GM12878 (cell line): ENCODE measurements at regions not wholly inside any gene's neighbourhood (a gene's known extent, or its start where the extent isn't known, plus 50 kb on each side); places are given as distances from the start of the nearest gene placed in this dataset.

Experiments
- ATAC-seq: fragments of 200-7000 bp; cut with Tn5 transposase; 3 replicates; pipeline ENCODE4 v1.9.1; 2020; ENCODE audit warnings: mild to moderate bottlenecking, moderate library complexity
- BruUV-seq: library from RNA; stranded (reverse); fragments of 400-500 nt; replicated peaks from 2 replicates; lab custom pipeline; 2021; lab: Mats Ljungman, UMichigan
- CTCF ChIA-PET: fragments of 300-600 bp; sonication (Branson Sonifier 250); formaldehyde crosslinking; extraction: SDS; loops from one replicate; lab custom pipeline; 2021; ENCODE audit warnings: inconsistent platforms; lab: Yijun Ruan, JAX
- POLR2A ChIA-PET: fragments of 350-600 bp; formaldehyde crosslinking; extraction: SDS; loops from one replicate; lab custom pipeline; 2021; ENCODE audit warnings: inconsistent platforms; lab: Charles Lee
- RAD21 ChIA-PET: fragments of 300-600 bp; sonication (Branson Sonifier 250); formaldehyde crosslinking; loops from one replicate; lab custom pipeline; 2023; ENCODE audit warnings: antibody characterized with exemption; ENCODE audit not compliant: unreplicated experiment; lab: Charles Lee
- SMC1A ChIA-PET: fragments of 300-600 bp; sonication (Branson Sonifier 250); formaldehyde crosslinking; loops from one replicate; lab custom pipeline; 2023; ENCODE audit not compliant: unreplicated experiment, uncharacterized antibody; lab: Charles Lee
- DNase-seq: peaks from one replicate; pipeline ENCODE4 v3.0.0-alpha.2; 2011; ENCODE audit warnings: low read depth, low spot score
- FAIRE-seq: peaks from 3 replicates; lab custom pipeline; 2011; peaks lifted over from hg19 to GRCh38; lab: Jason Lieb, UNC
- H2AFZ ChIP-seq: 2 replicates; pipeline ENCODE4 v1.6.0; 2011; ENCODE audit warnings: low read depth, low read length, control low read depth; ENCODE audit not compliant: control insufficient read depth
- H3K27ac ChIP-seq: 2 replicates; pipeline ENCODE4 v1.5.1; 2011; ENCODE audit warnings: control low read depth; ENCODE audit not compliant: control insufficient read depth, insufficient read depth
- H3K27me3 ChIP-seq, 2 experiments: replicated peaks in 1 of 2; 2 replicates each; pipeline versions ENCODE4 v1.6.0 to v1.6.1; 2011; ENCODE audit warnings: low read length in 1 of 2; ENCODE audit not compliant: control insufficient read depth in 2 of 2, insufficient read depth in 2 of 2
- H3K36me3 ChIP-seq, 2 experiments: 2 replicates each; pipeline ENCODE4 v1.5.1; 2011; ENCODE audit warnings: low read length in 1 of 2; ENCODE audit not compliant: control insufficient read depth in 2 of 2, insufficient read depth in 2 of 2
- H3K4me1 ChIP-seq: 2 replicates; pipeline ENCODE4 v1.6.1; 2011; ENCODE audit warnings: mild to moderate bottlenecking, low read length, moderate library complexity, mixed read lengths; ENCODE audit not compliant: control insufficient read depth, insufficient read depth
- H3K4me2 ChIP-seq: 2 replicates; pipeline ENCODE4 v1.6.0; 2011; ENCODE audit warnings: control low read depth; ENCODE audit not compliant: control insufficient read depth, insufficient read depth
- H3K4me3 ChIP-seq: fragments of 200-600 bp; sonication (generic); 2 replicates; pipeline ENCODE4 v1.5.1; 2016
- H3K79me2 ChIP-seq: 2 replicates; pipeline ENCODE4 v1.6.0; 2011; ENCODE audit warnings: low read length; ENCODE audit not compliant: control insufficient read depth, insufficient read depth
- H3K9ac ChIP-seq: 2 replicates; pipeline ENCODE4 v1.8.0; 2011; ENCODE audit warnings: low read length, control low read depth, mixed read lengths; ENCODE audit not compliant: control insufficient read depth, insufficient read depth
- H3K9me3 ChIP-seq: replicated peaks from 3 replicates; pipeline ENCODE4 v1.5.1; 2011; ENCODE audit warnings: mild to moderate bottlenecking, low read length; ENCODE audit not compliant: control insufficient read depth, insufficient read depth
- H4K20me1 ChIP-seq: 2 replicates; pipeline ENCODE4 v1.6.0; 2011; ENCODE audit not compliant: control insufficient read depth, insufficient read depth
- EP300 ChIP-seq, 2 experiments: fragments of 150-350 bp in 1 of 2; IDR thresholded peaks; 2 replicates each; pipeline ENCODE4 v1.6.1; 2011 to 2012; ENCODE audit warnings: low read depth in 2 of 2, low read length in 2 of 2, borderline replicate concordance in 1 of 2, improper control_type of control experiment in 1 of 2, inconsistent platforms in 1 of 2; ENCODE audit not compliant: control insufficient read depth in 1 of 2
- GABPA ChIP-seq: IDR thresholded peaks from 2 replicates; pipeline ENCODE4 v1.6.1; 2014; ENCODE audit warnings: antibody characterized with exemption, low read depth, mild to moderate bottlenecking, inconsistent platforms
- HDGF ChIP-seq: fragments of 450-650 bp; IDR thresholded peaks from 2 replicates; pipeline ENCODE4 v1.6.1; 2016; ENCODE audit warnings: antibody characterized with exemption
- MEF2B ChIP-seq: fragments of 450-650 bp; IDR thresholded peaks from 2 replicates; pipeline ENCODE4 v1.6.1; 2018; ENCODE audit warnings: mild to moderate bottlenecking, moderate library complexity; ENCODE audit not compliant: partially characterized antibody, poor library complexity, severe bottlenecking
- ZBED1 ChIP-seq: IDR thresholded peaks from 2 replicates; pipeline ENCODE4 v1.6.1; 2016; ENCODE audit warnings: borderline replicate concordance
- WGBS: methylation state at CpG from one replicate; pipeline ENCODE4 v1.1.6; 2016; ENCODE audit warnings: low lambda C conversion rate; ENCODE audit not compliant: insufficient replicate concordance, insufficient coverage; ENCODE audit errors: missing lambda C conversion rate; 5-methylcytosine and 5-hydroxymethylcytosine counted together
- in situ Hi-C: fragments of 300-500 bp; cut with MboI; formaldehyde crosslinking; loops from 9 replicates; pipeline ENCODE4 v1.14.3; 2018; ENCODE audit warnings: mixed read lengths
- intact Hi-C: fragments of 100-400 bp; cut with micrococcal nuclease; formaldehyde crosslinking; loops from one replicate; pipeline ENCODE4 v1.14.2; 2022; ENCODE audit not compliant: unreplicated experiment
- TF ChIP-seq, protein P1 (sequence below), 3 experiments: IDR thresholded peaks in 2 of 3; conservative IDR thresholded peaks in 1 of 3; 2 replicates each; pipeline ENCODE4 v1.5.1; 2011; ENCODE audit warnings: low read depth in 3 of 3, low read length in 3 of 3, mild to moderate bottlenecking in 3 of 3, control low read depth in 2 of 3, moderate library complexity in 2 of 3, inconsistent platforms in 1 of 3, mixed read lengths in 1 of 3; ENCODE audit not compliant: control insufficient read depth in 2 of 3, insufficient read depth in 1 of 3; ENCODE audit errors: extremely low read depth in 1 of 3

GRCh38 chr2:107001964-107002696 is 116.2 kb upstream of the ST6GAL2 start:
- H3K27me3 ChIP-seq: no peaks in the 10 kb centered on the region
- ATAC-seq (no peak), FAIRE-seq (no peak), DNase-seq (no peak)
- ChIA-PET SMC1A (no interaction called here), RAD21 (no interaction called here), CTCF (no interaction called here), POLR2A (no interaction called here)
- no peaks in the 10 kb centered on the region for H3K9me3 ChIP-seq
- no peaks in the 10 kb centered on the region for H3K4me1 ChIP-seq
- no peak overlapping the region for H3K27ac ChIP-seq
- intact Hi-C loops: no loop called here
- H3K9ac ChIP-seq: no peak overlapping the region
- in situ Hi-C loops: no loop called here
- BruUV-seq: no TSS peak
- H2AFZ ChIP-seq: no peak overlapping the region
- H4K20me1 ChIP-seq: no peaks in the 10 kb centered on the region
- TF ChIP-seq GABPA (no peak), HDGF (no peak), MEF2B (no peak), EP300 (IDR thresholded peaks at IDR 0.05; ENCODE audit: borderline replicate concordance in 1 of 2, control insufficient read depth in 1 of 2, low read depth in 2 of 2, low read length in 2 of 2) (no peak), ZBED1 (no peak)
- TF ChIP-seq, protein P1, sequence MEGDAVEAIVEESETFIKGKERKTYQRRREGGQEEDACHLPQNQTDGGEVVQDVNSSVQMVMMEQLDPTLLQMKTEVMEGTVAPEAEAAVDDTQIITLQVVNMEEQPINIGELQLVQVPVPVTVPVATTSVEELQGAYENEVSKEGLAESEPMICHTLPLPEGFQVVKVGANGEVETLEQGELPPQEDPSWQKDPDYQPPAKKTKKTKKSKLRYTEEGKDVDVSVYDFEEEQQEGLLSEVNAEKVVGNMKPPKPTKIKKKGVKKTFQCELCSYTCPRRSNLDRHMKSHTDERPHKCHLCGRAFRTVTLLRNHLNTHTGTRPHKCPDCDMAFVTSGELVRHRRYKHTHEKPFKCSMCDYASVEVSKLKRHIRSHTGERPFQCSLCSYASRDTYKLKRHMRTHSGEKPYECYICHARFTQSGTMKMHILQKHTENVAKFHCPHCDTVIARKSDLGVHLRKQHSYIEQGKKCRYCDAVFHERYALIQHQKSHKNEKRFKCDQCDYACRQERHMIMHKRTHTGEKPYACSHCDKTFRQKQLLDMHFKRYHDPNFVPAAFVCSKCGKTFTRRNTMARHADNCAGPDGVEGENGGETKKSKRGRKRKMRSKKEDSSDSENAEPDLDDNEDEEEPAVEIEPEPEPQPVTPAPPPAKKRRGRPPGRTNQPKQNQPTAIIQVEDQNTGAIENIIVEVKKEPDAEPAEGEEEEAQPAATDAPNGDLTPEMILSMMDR (IDR thresholded peaks at IDR 0.05 in 2 of 3, conservative IDR thresholded peaks at IDR 0.05 in 1 of 3; ENCODE audit: control insufficient read depth in 2 of 3, extremely low read depth in 1 of 3, insufficient read depth in 1 of 3, low read depth in 3 of 3, low read length in 3 of 3): no peak
- 10% methylated on average over 4 of the region's 4 CpGs for WGBS
- H3K4me3 ChIP-seq: no peak overlapping the region
- no peaks in the 10 kb centered on the region for H3K36me3 ChIP-seq
- no peak overlapping the region for H3K4me2 ChIP-seq
- H3K79me2 ChIP-seq: no peaks in the 10 kb centered on the region
